ENCODE measurements at regions not wholly inside any gene's neighbourhood (a gene's known extent, or its start where the extent isn't known, plus 50 kb on each side); places are given as distances from the start of the nearest gene placed in this dataset.
"Not testable (repeated sequence)": the region's sequence is repeated elsewhere in the genome, so short reads cannot be mapped to it uniquely, and the experiment has no call there.

- not testable (repeated sequence) for H3K27me3 ChIP-seq (ENCODE audit: control insufficient read depth, insufficient read depth, low read length); H3K36me3 ChIP-seq (ENCODE audit: control insufficient read depth, insufficient read depth, low read length); H3K27ac ChIP-seq (ENCODE audit: low read depth, low read length); H3K9ac ChIP-seq (ENCODE audit: low read length); H3K9me3 ChIP-seq (ENCODE audit: control insufficient read depth, insufficient read depth, low read depth, low read length); H3K4me3 ChIP-seq (ENCODE audit: low read depth, low read length); H3K4me1 ChIP-seq (ENCODE audit: control insufficient read depth, insufficient read depth, low read length)
Observed at GRCh38 chr2:90360731-90361035, 1669.2 kb downstream of the RPIA start.

Measured in HUES6 (cell line).